ENCODE measurements at regions not wholly inside any gene's neighbourhood (a gene's known extent, or its start where the extent isn't known, plus 50 kb on each side); places are given as distances from the start of the nearest gene placed in this dataset.

DNA sequence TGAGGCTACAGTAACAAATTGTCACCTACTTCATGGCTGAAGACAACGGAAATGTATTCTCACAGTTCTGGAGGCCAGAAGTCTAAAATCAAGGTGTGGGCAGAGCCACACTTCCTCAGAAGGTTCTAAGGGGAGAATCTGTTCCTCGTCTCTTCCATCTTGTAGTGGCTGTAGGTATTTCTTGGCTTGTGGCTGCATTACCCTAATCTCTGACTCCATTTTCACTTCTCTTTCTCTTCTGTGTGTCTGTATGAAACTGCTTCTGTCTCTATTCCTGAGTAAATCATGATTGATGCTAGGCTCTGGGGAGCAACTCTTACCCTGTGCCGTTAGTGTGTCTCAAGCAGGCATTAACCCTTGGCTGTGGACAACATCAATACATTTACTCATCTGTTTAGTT, 164.7 kb downstream of the SQOR start:
- TF ChIP-seq POLR2A (IDR thresholded peaks at IDR 0.05) = no peak
- TF ChIP-seq CTCF (IDR thresholded peaks at IDR 0.05) = no peak

Measured in thyroid gland (tissue), 4 donors.